Body of pancreas (tissue), 4 donors: ENCODE measurements at regions not wholly inside any gene's neighbourhood (a gene's known extent, or its start where the extent isn't known, plus 50 kb on each side); places are given as distances from the start of the nearest gene placed in this dataset.
"Not testable (repeated sequence)": the region's sequence is repeated elsewhere in the genome, so short reads cannot be mapped to it uniquely, and the experiment has no call there.

Experiments used
- ATAC-seq: fragments of 150-250 bp; one replicate; pipeline ENCODE4 v1.9.1; 2016
- DNase-seq, 4 donors: peaks; one replicate each; pipeline ENCODE4 v3.0.0-alpha.2; 2019
- H3K27ac ChIP-seq, 4 donors: fragments of 200-600 bp; sonication (generic); 1 replicate in 3 of 4; 2 replicates in 1 of 4; pipeline versions ENCODE4 v1.5.1 to v1.6.1; 2016 to 2019; ENCODE audit warnings: mild to moderate bottlenecking in 1 of 4, mixed read lengths in 1 of 4, moderate library complexity in 1 of 4
- H3K27me3 ChIP-seq, 2 donors: fragments of 200-600 bp; sonication (generic); one replicate each; pipeline ENCODE4 v1.6.0; 2016; ENCODE audit warnings: mild to moderate bottlenecking in 1 of 2
- H3K36me3 ChIP-seq, 2 donors: fragments of 200-600 bp; sonication (generic); replicated peaks in 1 of 2; 2 replicates each; pipeline ENCODE4 v1.5.1; 2016; ENCODE audit warnings: low read depth in 2 of 2; ENCODE audit not compliant: insufficient read depth in 1 of 2
- H3K4me1 ChIP-seq: fragments of 200-600 bp; sonication (generic); one replicate; pipeline ENCODE4 v1.6.0; 2016
- H3K4me3 ChIP-seq, 2 donors: fragments of 200-600 bp; sonication (generic); 1 replicate in 1 of 2; 2 replicates in 1 of 2; pipeline ENCODE4 v1.5.1; 2016 to 2019
- H3K9me3 ChIP-seq, 3 donors: fragments of 200-600 bp; sonication (generic); 1 replicate in 2 of 3; 2 replicates in 1 of 3; pipeline ENCODE4 v1.5.1; 2016
- POLR2A ChIP-seq, 3 donors: fragments of 450-650 bp; IDR thresholded peaks; one replicate each; pipeline ENCODE4 v1.6.1; 2016; ENCODE audit warnings: antibody characterized with exemption in 3 of 3, mild to moderate bottlenecking in 2 of 3
- WGBS, 2 donors: methylation state at CpG; one replicate each; pipeline ENCODE4 v1.1.5; 2017; 5-methylcytosine and 5-hydroxymethylcytosine counted together
- intact Hi-C: fragments of 100-400 bp; cut with DNase I; formaldehyde crosslinking; loops from one replicate; pipeline ENCODE4 v1.15.1; 2023
- TF ChIP-seq, protein P1 (sequence below), 7 experiments: fragments of 450-650 bp in 4 of 7; fragments of 200-600 bp in 3 of 7; sonication (generic) in 3 of 7; IDR thresholded peaks; one replicate each; pipeline ENCODE4 v1.5.1; 2016 to 2019; ENCODE audit warnings: antibody characterized with exemption in 7 of 7

DNA sequence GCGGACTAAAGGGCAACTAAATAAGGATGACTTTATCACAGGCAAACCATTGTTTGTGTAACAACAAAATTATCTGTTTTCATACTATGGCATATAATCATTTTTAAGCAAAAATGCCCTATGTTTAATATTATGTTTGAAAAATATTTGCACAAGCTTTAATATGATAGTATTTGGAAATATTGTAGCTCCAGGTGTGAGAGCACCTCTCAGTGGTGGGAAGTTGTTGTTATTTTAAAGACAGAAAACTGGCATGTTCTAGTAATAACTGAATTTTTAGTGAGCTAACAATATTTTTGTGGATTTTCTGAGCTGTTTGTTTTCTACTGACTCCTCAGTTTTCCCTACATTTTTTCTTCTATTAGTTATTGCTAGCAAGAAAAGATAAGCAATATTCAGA is 578.8 kb downstream of the KCNT2 start:
- Histone ChIP-seq H3K27me3 (no peaks in the 10 kb centered on the region), H3K36me3 (no peaks in the 10 kb centered on the region), H3K9me3 (no peaks in the 10 kb centered on the region), H3K4me3 (no peak overlapping the region), H3K27ac (no peak overlapping the region), H3K4me1 (no peaks in the 10 kb centered on the region)
- intact Hi-C loops, result no loop called here
- 68 to 69% methylated on average over 1 of the region's 1 CpG for WGBS, 2 donors
- ATAC-seq (no peak), DNase-seq (no peak)
- no peak for TF ChIP-seq POLR2A (IDR thresholded peaks at IDR 0.05)
- TF ChIP-seq, protein P1, sequence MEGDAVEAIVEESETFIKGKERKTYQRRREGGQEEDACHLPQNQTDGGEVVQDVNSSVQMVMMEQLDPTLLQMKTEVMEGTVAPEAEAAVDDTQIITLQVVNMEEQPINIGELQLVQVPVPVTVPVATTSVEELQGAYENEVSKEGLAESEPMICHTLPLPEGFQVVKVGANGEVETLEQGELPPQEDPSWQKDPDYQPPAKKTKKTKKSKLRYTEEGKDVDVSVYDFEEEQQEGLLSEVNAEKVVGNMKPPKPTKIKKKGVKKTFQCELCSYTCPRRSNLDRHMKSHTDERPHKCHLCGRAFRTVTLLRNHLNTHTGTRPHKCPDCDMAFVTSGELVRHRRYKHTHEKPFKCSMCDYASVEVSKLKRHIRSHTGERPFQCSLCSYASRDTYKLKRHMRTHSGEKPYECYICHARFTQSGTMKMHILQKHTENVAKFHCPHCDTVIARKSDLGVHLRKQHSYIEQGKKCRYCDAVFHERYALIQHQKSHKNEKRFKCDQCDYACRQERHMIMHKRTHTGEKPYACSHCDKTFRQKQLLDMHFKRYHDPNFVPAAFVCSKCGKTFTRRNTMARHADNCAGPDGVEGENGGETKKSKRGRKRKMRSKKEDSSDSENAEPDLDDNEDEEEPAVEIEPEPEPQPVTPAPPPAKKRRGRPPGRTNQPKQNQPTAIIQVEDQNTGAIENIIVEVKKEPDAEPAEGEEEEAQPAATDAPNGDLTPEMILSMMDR (IDR thresholded peaks at IDR 0.05), result no peak

DNA sequence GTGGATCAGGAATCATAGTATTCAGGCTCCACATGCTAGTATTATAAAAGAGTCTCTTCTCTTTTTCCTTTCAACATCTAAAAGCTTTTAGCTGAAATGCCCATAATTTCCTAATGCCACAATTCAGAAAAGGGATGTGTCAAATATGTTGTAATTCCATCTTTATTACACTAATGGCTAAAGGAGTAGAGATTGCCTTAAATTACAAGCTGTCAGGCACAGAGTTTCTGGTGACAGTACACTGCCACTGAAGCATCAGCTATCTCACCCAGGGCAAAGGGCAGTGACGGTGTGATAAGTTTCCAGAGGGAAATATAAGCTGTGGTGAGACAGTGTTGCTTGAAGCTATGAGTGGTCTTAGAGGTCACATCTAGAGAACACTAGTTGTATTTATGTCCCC is 581.1 kb downstream of the KCNT2 start:
- no peaks in the 10 kb centered on the region for H3K36me3 ChIP-seq
- no peak for ATAC-seq
- no peak overlapping the region for H3K27ac ChIP-seq
- no peak for TF ChIP-seq POLR2A (IDR thresholded peaks at IDR 0.05)
- TF ChIP-seq, protein P1 (IDR thresholded peaks at IDR 0.05), result no peak
- WGBS, 2 donors, result 0 to 8% methylated on average over 1 of the region's 1 CpG
- intact Hi-C loops, result no loop called here
- no peak for DNase-seq
- H3K9me3 ChIP-seq, result no peaks in the 10 kb centered on the region
- no peaks in the 10 kb centered on the region for H3K4me1 ChIP-seq
- H3K27me3 ChIP-seq, result no peaks in the 10 kb centered on the region
- no peak overlapping the region for H3K4me3 ChIP-seq

DNA sequence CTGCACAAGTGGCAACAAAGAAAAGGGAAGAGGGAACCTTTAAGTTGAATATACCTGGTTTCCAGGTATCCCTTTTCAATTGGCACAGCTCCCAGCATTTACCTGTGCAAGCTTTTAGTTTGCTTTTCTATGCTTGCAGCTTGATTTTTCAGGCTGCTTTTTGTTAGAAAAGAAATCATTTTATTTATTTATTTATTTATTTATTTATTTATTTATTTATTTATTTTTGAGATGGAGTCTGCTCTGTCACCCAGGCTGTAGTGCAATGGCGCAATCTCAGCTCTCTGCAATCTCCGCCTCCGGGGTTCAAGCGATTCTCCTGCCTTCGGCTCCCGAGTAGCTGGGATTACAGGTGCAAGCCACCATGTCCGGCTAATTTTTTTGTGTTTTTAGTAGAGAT is 587.1 kb downstream of the KCNT2 start:
- H3K27ac ChIP-seq, intact Hi-C loops, ATAC-seq, DNase-seq, H3K4me1 ChIP-seq, H3K27me3 ChIP-seq, H3K4me3 ChIP-seq, H3K9me3 ChIP-seq, H3K36me3 ChIP-seq: not testable (repeated sequence)
- 83 to 97% methylated on average over 7 of the region's 7 CpGs for WGBS, 2 donors

DNA sequence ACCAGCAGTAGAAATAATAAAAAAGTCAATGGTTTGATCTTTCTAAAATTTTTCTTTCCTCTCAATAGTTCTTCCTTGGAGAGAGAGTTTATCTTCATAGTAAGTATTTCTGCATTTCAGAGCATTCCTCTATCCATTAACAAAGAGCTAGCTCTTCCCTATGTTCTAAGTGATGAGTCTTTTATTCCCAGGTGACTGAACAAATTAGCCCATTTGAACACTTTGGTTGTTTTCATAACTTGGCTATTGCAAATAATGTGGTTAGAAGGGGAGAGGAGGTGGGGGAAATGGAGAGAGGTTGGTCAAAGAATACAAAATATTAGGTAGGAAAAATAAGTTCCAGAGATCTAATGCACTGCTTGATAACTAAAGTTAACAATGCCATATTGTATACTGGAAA is 598.9 kb downstream of the KCNT2 start:
- TF ChIP-seq, protein P1 (IDR thresholded peaks at IDR 0.05), result no peak
- no peak for TF ChIP-seq POLR2A (IDR thresholded peaks at IDR 0.05)
- DNase-seq (no peak), ATAC-seq (no peak)
- H3K27ac ChIP-seq, result no peak overlapping the region
- H3K9me3 ChIP-seq, result no peaks in the 10 kb centered on the region
- H3K27me3 ChIP-seq, result no peaks in the 10 kb centered on the region
- H3K36me3 ChIP-seq, result no peaks in the 10 kb centered on the region
- H3K4me3 ChIP-seq, result no peak overlapping the region
- intact Hi-C loops, result no loop called here
- H3K4me1 ChIP-seq, result no peaks in the 10 kb centered on the region

DNA sequence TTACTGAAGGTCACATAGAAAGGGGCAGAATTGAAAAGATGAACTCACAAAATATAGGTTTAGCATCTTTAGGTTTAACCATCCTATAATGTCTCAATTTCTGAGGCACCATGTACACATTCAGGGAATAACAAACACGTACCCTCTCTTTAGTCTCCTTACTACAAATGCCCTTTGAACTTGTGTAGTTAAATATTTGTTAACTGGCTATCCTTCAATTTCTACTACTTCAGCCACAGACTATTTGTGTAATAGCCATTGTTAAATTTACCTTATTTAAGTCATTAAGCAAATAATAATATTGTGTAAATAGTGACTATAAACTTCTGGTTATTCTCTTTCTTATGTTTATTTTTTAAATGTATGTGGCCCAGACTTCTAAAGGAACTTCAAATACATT is 600.5 kb downstream of the KCNT2 start:
- DNase-seq (no peak), ATAC-seq (no peak)
- no peaks in the 10 kb centered on the region for H3K27me3 ChIP-seq
- TF ChIP-seq, protein P1 (IDR thresholded peaks at IDR 0.05), result no peak
- TF ChIP-seq POLR2A (IDR thresholded peaks at IDR 0.05), result no peak
- no peaks in the 10 kb centered on the region for H3K36me3 ChIP-seq
- no peaks in the 10 kb centered on the region for H3K9me3 ChIP-seq
- no peak overlapping the region for H3K4me3 ChIP-seq
- intact Hi-C loops, result no loop called here
- no peak overlapping the region for H3K27ac ChIP-seq
- 14% methylated on average over 1 of the region's 1 CpG for WGBS, 2 donors
- H3K4me1 ChIP-seq, result no peaks in the 10 kb centered on the region
